BLaER1 treated with 17β-estradiol and CSF1 and Interleukin-3, amounts not matched to agents 10 nM and 100 nM (cell line): ENCODE measurements at regions not wholly inside any gene's neighbourhood (a gene's known extent, or its start where the extent isn't known, plus 50 kb on each side); places are given as distances from the start of the nearest gene placed in this dataset.

Experiments
- H3K27ac ChIP-seq, 11 experiments: shearing (Covaris generic); formaldehyde crosslinking; 2 replicates each; pipeline ENCODE4 v1.8.1; 2022
- H3K27me3 ChIP-seq, 11 experiments: shearing (Covaris generic); formaldehyde crosslinking; 2 replicates each; pipeline ENCODE4 v1.8.1; 2022
- H3K36me3 ChIP-seq, 11 experiments: shearing (Covaris generic); formaldehyde crosslinking; 2 replicates each; pipeline ENCODE4 v1.8.1; 2022
- H3K4me1 ChIP-seq, 10 experiments: shearing (Covaris generic); formaldehyde crosslinking; 2 replicates each; pipeline ENCODE4 v1.8.1; 2022
- H3K4me2 ChIP-seq, 11 experiments: shearing (Covaris generic); formaldehyde crosslinking; 2 replicates each; pipeline ENCODE4 v1.8.1; 2022
- H3K4me3 ChIP-seq, 10 experiments: shearing (Covaris generic); formaldehyde crosslinking; 2 replicates each; pipeline ENCODE4 v1.8.1; 2022
- H3K9ac ChIP-seq, 11 experiments: shearing (Covaris generic); formaldehyde crosslinking; 2 replicates each; pipeline ENCODE4 v1.8.1; 2022
- H3K9me3 ChIP-seq, 11 experiments: shearing (Covaris generic); formaldehyde crosslinking; replicated peaks in 1 of 11; 2 replicates each; pipeline ENCODE4 v1.8.1; 2022
- H4K20me1 ChIP-seq, 11 experiments: shearing (Covaris generic); formaldehyde crosslinking; 2 replicates each; pipeline ENCODE4 v1.8.1; 2022
- Cebpa-rat ChIP-seq, 11 experiments: shearing (Covaris generic); IDR thresholded peaks; 2 replicates each; pipeline ENCODE4 v1.8.1; 2022

GRCh38 chr15:38864827-38865581, 300.4 kb upstream of the RASGRP1 start:
- Histone ChIP-seq H3K4me3 (no peak overlapping the region), H3K9ac (no peak overlapping the region)
- no peak for TF ChIP-seq Cebpa-rat (IDR thresholded peaks at IDR 0.05)

GRCh38 chr15:38867556-38867955, 302.9 kb upstream of the RASGRP1 start:
- Histone ChIP-seq H3K4me1 (peaks cover 0 to 34% (median 13%) of the 10 kb centered on the region in 10 experiments; a peak in 12 of 20 replicates), H3K27me3 (no peaks in the 10 kb centered on the region), H3K9ac (no peak overlapping the region), H3K4me3 (no peak overlapping the region), H3K36me3 (no peaks in the 10 kb centered on the region), H3K4me2 (0 out of 22 replicates have a peak overlapping the region, but pooled peaks of 1 of the 11 experiments have one; percentile 5), H4K20me1 (no peaks in the 10 kb centered on the region), H3K27ac (no peak overlapping the region), H3K9me3 (peaks cover 0 to 14% (median 4%) of the 10 kb centered on the region in 11 experiments; a peak in 5 of 22 replicates)
- no peak for TF ChIP-seq Cebpa-rat (IDR thresholded peaks at IDR 0.05)

More at GRCh38 chr15:38864827-38865581, 300.4 kb upstream of the RASGRP1 start:
- no peak overlapping the region for H3K27ac ChIP-seq
- H3K27me3 ChIP-seq, result no peaks in the 10 kb centered on the region
- no peaks in the 10 kb centered on the region for H3K9me3 ChIP-seq
- H3K36me3 ChIP-seq, result no peaks in the 10 kb centered on the region
- H3K4me2 ChIP-seq, result peak overlapping the region in 5 of 11 experiments; percentile 21 to 79 (median 49); a peak in 10 of 22 replicates
- no peaks in the 10 kb centered on the region for H4K20me1 ChIP-seq
- peaks cover 7 to 57% (median 30%) of the 10 kb centered on the region in 10 experiments; a peak in 19 of 20 replicates for H3K4me1 ChIP-seq

- peaks cover 0 to 14% (median 4%) of the 10 kb centered on the region in 11 experiments; a peak in 5 of 22 replicates for H3K9me3 ChIP-seq
- H3K4me3 ChIP-seq, result no peak overlapping the region
- no peak for TF ChIP-seq Cebpa-rat (IDR thresholded peaks at IDR 0.05)
- H3K4me1 ChIP-seq, result peaks cover 0 to 24% (median 11%) of the 10 kb centered on the region in 10 experiments; a peak in 12 of 20 replicates
- no peaks in the 10 kb centered on the region for H3K36me3 ChIP-seq
- H3K4me2 ChIP-seq, result peak overlapping the region in 2 of 11 experiments; percentile 7 to 15; a peak in 1 of 22 replicates
- H3K27ac ChIP-seq, result no peak overlapping the region
- no peaks in the 10 kb centered on the region for H3K27me3 ChIP-seq
- H4K20me1 ChIP-seq, result no peaks in the 10 kb centered on the region
- H3K9ac ChIP-seq, result no peak overlapping the region
Observed at GRCh38 chr15:38868326-38869114, 303.9 kb upstream of the RASGRP1 start.

- Histone ChIP-seq H3K4me1 (peaks cover 0 to 4% (median 0%) of the 10 kb centered on the region in 10 experiments; a peak in 1 of 20 replicates), H3K4me3 (no peak overlapping the region), H4K20me1 (no peaks in the 10 kb centered on the region), H3K27me3 (no peaks in the 10 kb centered on the region), H3K4me2 (no peak overlapping the region), H3K27ac (no peak overlapping the region), H3K9ac (no peak overlapping the region), H3K9me3 (peaks cover 0 to 14% (median 4%) of the 10 kb centered on the region in 11 experiments; a peak in 5 of 22 replicates), H3K36me3 (no peaks in the 10 kb centered on the region)
- TF ChIP-seq Cebpa-rat (IDR thresholded peaks at IDR 0.05), result no peak
Observed at GRCh38 chr15:38871638-38872037, 307.0 kb upstream of the RASGRP1 start.

- Histone ChIP-seq H3K4me1 (peaks cover 0 to 4% (median 0%) of the 10 kb centered on the region in 10 experiments; a peak in 1 of 20 replicates), H3K4me3 (no peak overlapping the region), H3K9me3 (peaks cover 0 to 14% (median 4%) of the 10 kb centered on the region in 11 experiments; a peak in 5 of 22 replicates), H4K20me1 (no peaks in the 10 kb centered on the region), H3K36me3 (no peaks in the 10 kb centered on the region), H3K9ac (no peak overlapping the region), H3K4me2 (no peak overlapping the region), H3K27ac (no peak overlapping the region), H3K27me3 (no peaks in the 10 kb centered on the region)
- no peak for TF ChIP-seq Cebpa-rat (IDR thresholded peaks at IDR 0.05)
Observed at GRCh38 chr15:38872732-38873131, 308.1 kb upstream of the RASGRP1 start.

- Histone ChIP-seq H3K4me1 (0 out of 20 replicates have a peak, but pooled peaks cover 0 to 4% (median 0%) of the 10 kb centered on the region in 10 experiments), H4K20me1 (no peaks in the 10 kb centered on the region), H3K4me3 (no peak overlapping the region), H3K27ac (no peak overlapping the region), H3K27me3 (no peaks in the 10 kb centered on the region), H3K9me3 (peaks cover 0 to 14% (median 4%) of the 10 kb centered on the region in 11 experiments; a peak in 5 of 22 replicates), H3K4me2 (no peak overlapping the region), H3K9ac (no peak overlapping the region), H3K36me3 (no peaks in the 10 kb centered on the region)
- TF ChIP-seq Cebpa-rat (IDR thresholded peaks at IDR 0.05), result no peak
Observed at GRCh38 chr15:38873158-38873557, 308.5 kb upstream of the RASGRP1 start.

GRCh38 chr15:38874464-38874863, 309.9 kb upstream of the RASGRP1 start:
- TF ChIP-seq Cebpa-rat (IDR thresholded peaks at IDR 0.05), result 0 out of 22 replicates have a peak, but pooled peaks of 1 of the 11 experiments have one; percentile 22
- no peaks in the 10 kb centered on the region for H3K4me1 ChIP-seq
- H3K4me2 ChIP-seq, result no peak overlapping the region
- no peak overlapping the region for H3K27ac ChIP-seq
- no peaks in the 10 kb centered on the region for H4K20me1 ChIP-seq
- no peaks in the 10 kb centered on the region for H3K27me3 ChIP-seq
- no peak overlapping the region for H3K9ac ChIP-seq
- H3K4me3 ChIP-seq, result no peak overlapping the region
- H3K36me3 ChIP-seq, result no peaks in the 10 kb centered on the region
- H3K9me3 ChIP-seq, result peaks cover 0 to 14% (median 4%) of the 10 kb centered on the region in 11 experiments; a peak in 5 of 22 replicates

- no peaks in the 10 kb centered on the region for H3K4me1 ChIP-seq
- no peaks in the 10 kb centered on the region for H4K20me1 ChIP-seq
- H3K27me3 ChIP-seq, result no peaks in the 10 kb centered on the region
- H3K4me3 ChIP-seq, result no peak overlapping the region
- H3K36me3 ChIP-seq, result no peaks in the 10 kb centered on the region
- H3K9me3 ChIP-seq, result peaks cover 0 to 8% (median 4%) of the 10 kb centered on the region in 11 experiments; a peak in 4 of 22 replicates
- no peak overlapping the region for H3K4me2 ChIP-seq
- H3K9ac ChIP-seq, result no peak overlapping the region
- TF ChIP-seq Cebpa-rat (IDR thresholded peaks at IDR 0.05), result no peak
- H3K27ac ChIP-seq, result no peak overlapping the region
Observed at GRCh38 chr15:38876211-38876610, 311.6 kb upstream of the RASGRP1 start.

- Histone ChIP-seq H3K9ac (no peak overlapping the region), H3K9me3 (peaks cover 0 to 5% (median 3%) of the 10 kb centered on the region in 11 experiments; a peak in 4 of 22 replicates)
Observed at GRCh38 chr15:38876621-38877020, 312.0 kb upstream of the RASGRP1 start.

More at GRCh38 chr15:38876621-38877020, 312.0 kb upstream of the RASGRP1 start:
- Histone ChIP-seq H3K27me3 (no peaks in the 10 kb centered on the region), H3K4me3 (no peak overlapping the region), H3K27ac (no peak overlapping the region), H3K36me3 (no peaks in the 10 kb centered on the region), H4K20me1 (no peaks in the 10 kb centered on the region), H3K4me2 (no peak overlapping the region), H3K4me1 (no peaks in the 10 kb centered on the region)
- no peak for TF ChIP-seq Cebpa-rat (IDR thresholded peaks at IDR 0.05)
